Neural cell (in vitro differentiated cells): ENCODE measurements at regions not wholly inside any gene's neighbourhood (a gene's known extent, or its start where the extent isn't known, plus 50 kb on each side); places are given as distances from the start of the nearest gene placed in this dataset.

ENCODE experiments used
- H2AFZ ChIP-seq: fragments of 200-600, 300-800 bp; sonication (generic), shearing (Covaris generic); 2 replicates; pipeline ENCODE4 v1.6.0; 2014; ENCODE audit warnings: low read depth, mild to moderate bottlenecking, antibody characterized with exemption, low read length, moderate library complexity
- H3F3A ChIP-seq: fragments of 200-600 bp; shearing (Covaris generic); 2 replicates; pipeline ENCODE4 v1.6.1; 2016; ENCODE audit warnings: mild to moderate bottlenecking, moderate library complexity, mixed read lengths, antibody characterized with exemption, low read length; ENCODE audit not compliant: insufficient read depth, poor library complexity, severe bottlenecking
- H3K27ac ChIP-seq: fragments of 200-600, 300-800 bp; sonication (generic), shearing (Covaris generic); 2 replicates; pipeline ENCODE4 v1.5.1; 2014; ENCODE audit warnings: mild to moderate bottlenecking, low read length, moderate library complexity
- H3K27me3 ChIP-seq: fragments of 300-800, 200-600 bp; sonication (generic), shearing (Covaris generic); 2 replicates; pipeline ENCODE4 v1.6.0; 2014; ENCODE audit warnings: mild to moderate bottlenecking, low read depth, low read length, moderate library complexity; ENCODE audit not compliant: insufficient read depth
- H3K36me3 ChIP-seq: fragments of 300-800, 200-600 bp; sonication (generic), shearing (Covaris generic); 2 replicates; pipeline ENCODE4 v1.5.1; 2014; ENCODE audit warnings: mild to moderate bottlenecking, antibody characterized with exemption, low read length, moderate library complexity; ENCODE audit not compliant: insufficient read depth
- H3K4me2 ChIP-seq: fragments of 300-800, 200-600 bp; sonication (generic), shearing (Covaris generic); 2 replicates; pipeline ENCODE4 v1.6.0; 2014; ENCODE audit warnings: mild to moderate bottlenecking, low read length
- H3K4me3 ChIP-seq: fragments of 300-800, 200-600 bp; sonication (generic), shearing (Covaris generic); 2 replicates; pipeline ENCODE4 v1.5.1; 2014; ENCODE audit warnings: mild to moderate bottlenecking, low read length, moderate library complexity
- H3K79me2 ChIP-seq: fragments of 200-600 bp; shearing (Covaris generic); replicated peaks from 2 replicates; pipeline ENCODE4 v1.6.0; 2014; ENCODE audit warnings: mild to moderate bottlenecking, low read length, moderate library complexity; ENCODE audit not compliant: insufficient read depth
- H3K9ac ChIP-seq: fragments of 300-800, 200-600 bp; sonication (generic), shearing (Covaris generic); 2 replicates; pipeline ENCODE4 v1.6.1; 2016; ENCODE audit warnings: mild to moderate bottlenecking, low read length, mixed read lengths
- H3K9me2 ChIP-seq: fragments of 200-600 bp; shearing (Covaris generic); 2 replicates; pipeline ENCODE4 v1.6.1; 2016; ENCODE audit warnings: mild to moderate bottlenecking, low read length, mixed read lengths; ENCODE audit not compliant: insufficient read depth
- H3K9me3 ChIP-seq: fragments of 200-600, 300-800 bp; sonication (generic), shearing (Covaris generic); 2 replicates; pipeline ENCODE4 v1.6.1; 2016; ENCODE audit warnings: mild to moderate bottlenecking, mixed run types, low read length, moderate library complexity, mixed read lengths
- H4K20me1 ChIP-seq: fragments of 200-600 bp; shearing (Covaris generic); 2 replicates; pipeline ENCODE4 v1.6.1; 2016; ENCODE audit warnings: mild to moderate bottlenecking, mixed run types; ENCODE audit not compliant: insufficient read depth
- EP300 ChIP-seq: fragments of 450-650 bp; conservative IDR thresholded peaks from 2 replicates; pipeline ENCODE4 v1.6.1; 2014; ENCODE audit warnings: antibody characterized with exemption, mild to moderate bottlenecking, moderate library complexity; ENCODE audit not compliant: poor library complexity, severe bottlenecking
- EZH2 ChIP-seq: fragments of 200-600, 300-800 bp; shearing (Covaris generic), sonication (generic); IDR thresholded peaks from 2 replicates; pipeline ENCODE4 v1.6.1; 2014; ENCODE audit warnings: antibody characterized with exemption, low read length, borderline replicate concordance, mild to moderate bottlenecking; ENCODE audit not compliant: insufficient read depth, poor library complexity, severe bottlenecking
- MXI1 ChIP-seq: fragments of 450-650 bp; conservative IDR thresholded peaks from 2 replicates; pipeline ENCODE4 v1.6.1; 2014; ENCODE audit warnings: antibody characterized with exemption, mild to moderate bottlenecking; ENCODE audit not compliant: poor library complexity, severe bottlenecking
- POLR2AphosphoS5 ChIP-seq: IDR thresholded peaks from 2 replicates; pipeline ENCODE4 v1.6.1; 2012
- RAD21 ChIP-seq: fragments of 450-650 bp; conservative IDR thresholded peaks from 2 replicates; pipeline ENCODE4 v1.6.1; 2014; ENCODE audit warnings: antibody characterized with exemption, mild to moderate bottlenecking, moderate library complexity
- SMC3 ChIP-seq: fragments of 450-650 bp; conservative IDR thresholded peaks from 2 replicates; pipeline ENCODE4 v1.6.1; 2014; ENCODE audit warnings: antibody characterized with exemption, mild to moderate bottlenecking, moderate library complexity; ENCODE audit not compliant: poor library complexity
- TAF1 ChIP-seq: IDR thresholded peaks from 2 replicates; pipeline ENCODE4 v1.6.1; 2012; ENCODE audit warnings: low read depth
- TF ChIP-seq, protein P1 (sequence below): fragments of 450-650 bp; IDR thresholded peaks from 2 replicates; pipeline ENCODE4 v1.5.1; 2014; ENCODE audit warnings: antibody characterized with exemption, mild to moderate bottlenecking, moderate library complexity; ENCODE audit not compliant: poor library complexity, severe bottlenecking
- TF ChIP-seq, protein P2 (sequence below): IDR thresholded peaks from 2 replicates; pipeline ENCODE4 v1.6.1; 2012; ENCODE audit warnings: borderline replicate concordance

DNA sequence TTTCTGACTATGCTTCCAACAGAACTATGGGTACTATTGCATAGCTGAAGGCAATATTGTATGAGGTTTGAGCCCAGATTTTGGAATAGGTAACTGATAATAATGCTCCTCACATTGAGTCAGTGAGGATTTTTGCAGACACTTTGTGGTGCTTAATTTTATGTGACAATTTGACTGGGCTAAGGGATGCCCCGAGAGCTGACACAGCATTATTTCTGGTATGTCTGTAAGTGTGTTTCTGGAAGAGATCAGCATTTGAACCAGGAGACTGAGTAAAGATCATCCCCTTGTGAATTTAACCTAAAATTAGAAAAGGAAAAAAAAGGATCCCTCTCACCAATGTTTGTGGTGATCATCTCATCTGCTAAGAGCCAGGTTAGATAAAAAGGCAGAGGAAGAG, 404.9 kb downstream of the AEBP2 start:
- Histone ChIP-seq H4K20me1 (no peaks in the 10 kb centered on the region), H3K4me3 (no peak overlapping the region), H3K9ac (no peak overlapping the region), H3K27me3 (no peaks in the 10 kb centered on the region), H3F3A (no peaks in the 10 kb centered on the region), H3K4me2 (no peak overlapping the region), H3K9me2 (no peaks in the 10 kb centered on the region), H3K79me2 (no peaks in the 10 kb centered on the region), H3K27ac (no peak overlapping the region), H3K9me3 (no peaks in the 10 kb centered on the region), H3K36me3 (no peaks in the 10 kb centered on the region), H2AFZ (no peak overlapping the region)
- no peak for TF ChIP-seq EZH2
- no peak for TF ChIP-seq EP300
- TF ChIP-seq, protein P1, sequence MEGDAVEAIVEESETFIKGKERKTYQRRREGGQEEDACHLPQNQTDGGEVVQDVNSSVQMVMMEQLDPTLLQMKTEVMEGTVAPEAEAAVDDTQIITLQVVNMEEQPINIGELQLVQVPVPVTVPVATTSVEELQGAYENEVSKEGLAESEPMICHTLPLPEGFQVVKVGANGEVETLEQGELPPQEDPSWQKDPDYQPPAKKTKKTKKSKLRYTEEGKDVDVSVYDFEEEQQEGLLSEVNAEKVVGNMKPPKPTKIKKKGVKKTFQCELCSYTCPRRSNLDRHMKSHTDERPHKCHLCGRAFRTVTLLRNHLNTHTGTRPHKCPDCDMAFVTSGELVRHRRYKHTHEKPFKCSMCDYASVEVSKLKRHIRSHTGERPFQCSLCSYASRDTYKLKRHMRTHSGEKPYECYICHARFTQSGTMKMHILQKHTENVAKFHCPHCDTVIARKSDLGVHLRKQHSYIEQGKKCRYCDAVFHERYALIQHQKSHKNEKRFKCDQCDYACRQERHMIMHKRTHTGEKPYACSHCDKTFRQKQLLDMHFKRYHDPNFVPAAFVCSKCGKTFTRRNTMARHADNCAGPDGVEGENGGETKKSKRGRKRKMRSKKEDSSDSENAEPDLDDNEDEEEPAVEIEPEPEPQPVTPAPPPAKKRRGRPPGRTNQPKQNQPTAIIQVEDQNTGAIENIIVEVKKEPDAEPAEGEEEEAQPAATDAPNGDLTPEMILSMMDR, result no peak
- TF ChIP-seq TAF1, result no peak
- TF ChIP-seq POLR2AphosphoS5, result no peak
- TF ChIP-seq, protein P2, sequence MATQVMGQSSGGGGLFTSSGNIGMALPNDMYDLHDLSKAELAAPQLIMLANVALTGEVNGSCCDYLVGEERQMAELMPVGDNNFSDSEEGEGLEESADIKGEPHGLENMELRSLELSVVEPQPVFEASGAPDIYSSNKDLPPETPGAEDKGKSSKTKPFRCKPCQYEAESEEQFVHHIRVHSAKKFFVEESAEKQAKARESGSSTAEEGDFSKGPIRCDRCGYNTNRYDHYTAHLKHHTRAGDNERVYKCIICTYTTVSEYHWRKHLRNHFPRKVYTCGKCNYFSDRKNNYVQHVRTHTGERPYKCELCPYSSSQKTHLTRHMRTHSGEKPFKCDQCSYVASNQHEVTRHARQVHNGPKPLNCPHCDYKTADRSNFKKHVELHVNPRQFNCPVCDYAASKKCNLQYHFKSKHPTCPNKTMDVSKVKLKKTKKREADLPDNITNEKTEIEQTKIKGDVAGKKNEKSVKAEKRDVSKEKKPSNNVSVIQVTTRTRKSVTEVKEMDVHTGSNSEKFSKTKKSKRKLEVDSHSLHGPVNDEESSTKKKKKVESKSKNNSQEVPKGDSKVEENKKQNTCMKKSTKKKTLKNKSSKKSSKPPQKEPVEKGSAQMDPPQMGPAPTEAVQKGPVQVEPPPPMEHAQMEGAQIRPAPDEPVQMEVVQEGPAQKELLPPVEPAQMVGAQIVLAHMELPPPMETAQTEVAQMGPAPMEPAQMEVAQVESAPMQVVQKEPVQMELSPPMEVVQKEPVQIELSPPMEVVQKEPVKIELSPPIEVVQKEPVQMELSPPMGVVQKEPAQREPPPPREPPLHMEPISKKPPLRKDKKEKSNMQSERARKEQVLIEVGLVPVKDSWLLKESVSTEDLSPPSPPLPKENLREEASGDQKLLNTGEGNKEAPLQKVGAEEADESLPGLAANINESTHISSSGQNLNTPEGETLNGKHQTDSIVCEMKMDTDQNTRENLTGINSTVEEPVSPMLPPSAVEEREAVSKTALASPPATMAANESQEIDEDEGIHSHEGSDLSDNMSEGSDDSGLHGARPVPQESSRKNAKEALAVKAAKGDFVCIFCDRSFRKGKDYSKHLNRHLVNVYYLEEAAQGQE, result no peak
- no peak for TF ChIP-seq RAD21
- no peak for TF ChIP-seq SMC3
- no peak for TF ChIP-seq MXI1

DNA sequence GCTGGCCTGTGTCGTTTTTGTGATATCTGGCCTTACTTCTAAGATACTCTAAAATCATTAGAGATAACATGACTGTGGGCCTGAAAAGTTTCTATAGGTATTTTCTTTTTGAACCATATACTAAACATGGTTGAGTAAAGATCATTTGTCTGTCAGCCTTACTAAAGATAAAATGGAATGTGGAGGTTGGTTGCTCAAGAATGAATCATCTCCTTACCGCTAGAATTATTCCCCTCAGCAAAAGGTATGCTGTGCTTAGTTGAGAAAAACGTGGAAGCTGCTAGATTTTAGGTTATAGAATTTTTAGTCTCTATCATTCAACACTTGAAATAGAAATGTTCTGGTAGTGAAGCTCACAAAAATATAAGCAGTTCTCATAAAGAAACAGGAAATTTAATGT, 407.3 kb downstream of the AEBP2 start:
- Histone ChIP-seq H3K4me3 (no peak overlapping the region), H3K27ac (no peak overlapping the region), H3K9me3 (peaks cover 10% of the 10 kb centered on the region), H3K36me3 (no peaks in the 10 kb centered on the region), H3K79me2 (no peaks in the 10 kb centered on the region), H3K9ac (no peak overlapping the region), H3K9me2 (no peaks in the 10 kb centered on the region), H2AFZ (no peak overlapping the region), H3K4me2 (no peak overlapping the region), H4K20me1 (no peaks in the 10 kb centered on the region), H3K27me3 (no peaks in the 10 kb centered on the region), H3F3A (no peaks in the 10 kb centered on the region)
- TF ChIP-seq, protein P2, result no peak
- no peak for TF ChIP-seq EP300
